ENCODE measurements at regions not wholly inside any gene's neighbourhood (a gene's known extent, or its start where the extent isn't known, plus 50 kb on each side); places are given as distances from the start of the nearest gene placed in this dataset.

- H3K14ac ChIP-seq (ENCODE audit: insufficient read depth, low read length), result no peak overlapping the region
- H3T11ph ChIP-seq (ENCODE audit: low read length), result no peak overlapping the region
- H3K79me1 ChIP-seq (ENCODE audit: insufficient read depth, low read depth, low read length, poor library complexity, severe bottlenecking), result no peaks in the 10 kb centered on the region
- no peak overlapping the region for H2BK20ac ChIP-seq (ENCODE audit: low read depth, low read length, poor library complexity, severe bottlenecking)
- H2AK5ac ChIP-seq (ENCODE audit: insufficient read length, low read length), result no peak overlapping the region
- H3K27me3 Mint-ChIP-seq (ENCODE audit: low read depth), result no peaks in the 10 kb centered on the region
- H2BK12ac ChIP-seq (ENCODE audit: insufficient read length, low read depth, low read length), result no peak overlapping the region
- H3K4me2 ChIP-seq (ENCODE audit: insufficient read depth, insufficient read length, low read length), result no peak overlapping the region
- no peak overlapping the region for H4K91ac ChIP-seq (ENCODE audit: insufficient read length, low read depth, low read length)
- no peak overlapping the region for H4K5ac ChIP-seq (ENCODE audit: insufficient read length, low read depth, low read length)
- H3K18ac ChIP-seq (ENCODE audit: insufficient read length, low read depth, low read length), result no peak overlapping the region
- no peaks in the 10 kb centered on the region for H3K27me3 ChIP-seq (ENCODE audit: insufficient read depth, low read length)
- WGBS (ENCODE audit: extremely low coverage, insufficient read length, low lambda C conversion rate), result no CpG with 5 or more reads among the region's 1 CpG
- no peak overlapping the region for H3K4me3 Mint-ChIP-seq
- H3K23me2 ChIP-seq (ENCODE audit: insufficient read length, low read depth, low read length, poor library complexity, severe bottlenecking), result no peaks in the 10 kb centered on the region
- H3K27ac Mint-ChIP-seq, result no peak overlapping the region
- H3K79me2 ChIP-seq (ENCODE audit: insufficient read depth, low read length), result no peaks in the 10 kb centered on the region
- H3K36me3 Mint-ChIP-seq (ENCODE audit: insufficient read depth in 1 of 3, low read depth in 3 of 3), result peaks cover 4 to 12% (median 5%) of the 10 kb centered on the region in 3 experiments; a peak in 4 of 7 replicates
- H2BK15ac ChIP-seq (ENCODE audit: low read depth, low read length), result no peak overlapping the region
- no peak overlapping the region for H2BK120ac ChIP-seq (ENCODE audit: low read depth, low read length, poor library complexity, severe bottlenecking)
- H3K23ac ChIP-seq (ENCODE audit: insufficient read length, low read depth, low read length), result no peak overlapping the region
- no peak overlapping the region for H3K4ac ChIP-seq (ENCODE audit: low read depth, low read length)
- DNase-seq, result no peak
- H3K4me1 Mint-ChIP-seq, result peaks cover 0 to 4% of the 10 kb centered on the region in 2 experiments; a peak in 2 of 4 replicates
- no peaks in the 10 kb centered on the region for H3K4me1 ChIP-seq (ENCODE audit: insufficient read depth, low read length)
- H3K27ac ChIP-seq (ENCODE audit: insufficient read length, low read depth, low read length), result no peak overlapping the region
- no peaks in the 10 kb centered on the region for H3K9me3 Mint-ChIP-seq
- no peaks in the 10 kb centered on the region for H3K9me3 ChIP-seq (ENCODE audit: control insufficient read depth, low read depth, low read length)
- peaks cover 3% of the 10 kb centered on the region for H4K20me1 ChIP-seq (ENCODE audit: control insufficient read depth, insufficient read depth, insufficient read length)
- H3K56ac ChIP-seq (ENCODE audit: insufficient read length, low read depth, low read length), result no peak overlapping the region
- no peak for TF ChIP-seq CTCF (conservative IDR thresholded peaks at IDR 0.05)
- H2BK5ac ChIP-seq (ENCODE audit: insufficient read length, low read length), result no peak overlapping the region
- no peak overlapping the region for H4K8ac ChIP-seq (replicated peaks; ENCODE audit: insufficient read length, low read depth, low read length)
- no peak overlapping the region for H2AFZ ChIP-seq (ENCODE audit: low read length)
- no peak overlapping the region for H3K9ac ChIP-seq (ENCODE audit: extremely low read depth, insufficient read length, low read length)
Observed at GRCh38 chr11:70811483-70811882, 413.2 kb downstream of the CTTN start.
